Suprapubic skin (tissue), 4 donors: ENCODE measurements at regions not wholly inside any gene's neighbourhood (a gene's known extent, or its start where the extent isn't known, plus 50 kb on each side); places are given as distances from the start of the nearest gene placed in this dataset.
"Not testable (repeated sequence)": the region's sequence is repeated elsewhere in the genome, so short reads cannot be mapped to it uniquely, and the experiment has no call there.

Source experiments
- DNase-seq, 2 donors: peaks; one replicate each; pipeline ENCODE4 v3.0.0-alpha.2; 2019; ENCODE audit warnings: low spot score in 2 of 2
- H3K27ac ChIP-seq: fragments of 200-600 bp; sonication (generic); one replicate; pipeline ENCODE4 v1.5.1; 2019
- H3K27me3 ChIP-seq: fragments of 200-600 bp; sonication (generic); one replicate; pipeline ENCODE4 v1.5.1; 2019
- H3K36me3 ChIP-seq: fragments of 200-600 bp; sonication (generic); one replicate; pipeline ENCODE4 v1.5.1; 2019
- H3K4me1 ChIP-seq: fragments of 200-600 bp; sonication (generic); one replicate; pipeline ENCODE4 v1.5.1; 2019
- H3K4me3 ChIP-seq: fragments of 200-600 bp; sonication (generic); one replicate; pipeline ENCODE4 v1.5.1; 2019; ENCODE audit warnings: mild to moderate bottlenecking
- H3K9me3 ChIP-seq: fragments of 200-600 bp; sonication (generic); one replicate; pipeline ENCODE4 v1.5.1; 2019
- CTCF ChIP-seq, 2 donors: fragments of 200-600 bp in 1 of 2; fragments of 450-650 bp in 1 of 2; sonication (generic) in 1 of 2; IDR thresholded peaks; one replicate each; pipeline ENCODE4 v1.5.1; 2016 to 2019; ENCODE audit warnings: antibody characterized with exemption in 2 of 2, mild to moderate bottlenecking in 1 of 2, moderate library complexity in 1 of 2
- EP300 ChIP-seq: sonication (generic); formaldehyde crosslinking; IDR thresholded peaks from one replicate; pipeline ENCODE4 v1.6.1; 2017; ENCODE audit warnings: antibody characterized with exemption
- POLR2A ChIP-seq, 2 donors: fragments of 450-650 bp; IDR thresholded peaks; one replicate each; pipeline ENCODE4 v1.6.1; 2017; ENCODE audit warnings: antibody characterized with exemption in 2 of 2, mild to moderate bottlenecking in 2 of 2, moderate library complexity in 2 of 2
- POLR2AphosphoS5 ChIP-seq, 3 donors: sonication (generic); formaldehyde crosslinking; IDR thresholded peaks; one replicate each; pipeline ENCODE4 v1.6.1; 2017; ENCODE audit warnings: antibody characterized with exemption in 3 of 3
- WGBS: methylation state at CpG from one replicate; pipeline ENCODE4 v1.1.5; 2018; 5-methylcytosine and 5-hydroxymethylcytosine counted together

GRCh38 chr6:169109411-169110220 is 144.0 kb downstream of the THBS2 start:
- Histone ChIP-seq H3K36me3 (no peaks in the 10 kb centered on the region), H3K27me3 (no peaks in the 10 kb centered on the region), H3K4me1 (no peaks in the 10 kb centered on the region), H3K9me3 (no peaks in the 10 kb centered on the region), H3K4me3 (no peak overlapping the region), H3K27ac (no peak overlapping the region)
- DNase-seq, result no peak
- WGBS, result 82% methylated on average over 5 of the region's 5 CpGs
- TF ChIP-seq EP300 (no peak), POLR2AphosphoS5 (IDR thresholded peaks at IDR 0.05) (no peak)

GRCh38 chr6:169108753-169109152 is 144.9 kb downstream of the THBS2 start:
- H3K4me3 ChIP-seq, result no peak overlapping the region
- H3K9me3 ChIP-seq, result no peaks in the 10 kb centered on the region
- no peaks in the 10 kb centered on the region for H3K4me1 ChIP-seq
- DNase-seq, result no peak
- TF ChIP-seq POLR2AphosphoS5 (IDR thresholded peaks at IDR 0.05) (no peak), EP300 (no peak), CTCF (IDR thresholded peaks at IDR 0.05) (no peak), POLR2A (IDR thresholded peaks at IDR 0.05) (no peak)
- H3K36me3 ChIP-seq, result no peaks in the 10 kb centered on the region
- no peak overlapping the region for H3K27ac ChIP-seq
- H3K27me3 ChIP-seq, result no peaks in the 10 kb centered on the region
- WGBS, result 97% methylated on average over 5 of the region's 5 CpGs

- WGBS, result 77% methylated on average over 2 of the region's 2 CpGs
- Histone ChIP-seq H3K4me3 (no peak overlapping the region), H3K27me3 (no peaks in the 10 kb centered on the region), H3K27ac (no peak overlapping the region), H3K9me3 (no peaks in the 10 kb centered on the region), H3K36me3 (no peaks in the 10 kb centered on the region), H3K4me1 (no peaks in the 10 kb centered on the region)
- no peak for TF ChIP-seq POLR2AphosphoS5 (IDR thresholded peaks at IDR 0.05)
- TF ChIP-seq CTCF (IDR thresholded peaks at IDR 0.05), result no peak
- no peak for TF ChIP-seq EP300
- no peak for TF ChIP-seq POLR2A (IDR thresholded peaks at IDR 0.05)
- DNase-seq, result no peak
These were observed 147.5 kb downstream of the THBS2 start for GRCh38 chr6:169106176-169106575.

- no peak for TF ChIP-seq POLR2A (IDR thresholded peaks at IDR 0.05)
- TF ChIP-seq POLR2AphosphoS5 (IDR thresholded peaks at IDR 0.05), result no peak
- no peak for TF ChIP-seq EP300
- Histone ChIP-seq H3K36me3 (no peaks in the 10 kb centered on the region), H3K4me1 (no peaks in the 10 kb centered on the region), H3K4me3 (no peak overlapping the region), H3K27me3 (no peaks in the 10 kb centered on the region), H3K27ac (no peak overlapping the region), H3K9me3 (no peaks in the 10 kb centered on the region)
- no peak for DNase-seq
These were observed 151.7 kb downstream of the THBS2 start for GRCh38 chr6:169101981-169102380.

GRCh38 chr6:169101036-169101805 is 152.4 kb downstream of the THBS2 start:
- TF ChIP-seq POLR2AphosphoS5 (IDR thresholded peaks at IDR 0.05) (no peak), CTCF (IDR thresholded peaks at IDR 0.05) (no peak), EP300 (no peak), POLR2A (IDR thresholded peaks at IDR 0.05) (no peak)
- H3K27ac ChIP-seq, result no peak overlapping the region
- no peaks in the 10 kb centered on the region for H3K27me3 ChIP-seq
- no peak for DNase-seq
- H3K4me3 ChIP-seq, result no peak overlapping the region
- WGBS, result 73% methylated on average over 6 of the region's 6 CpGs
- H3K9me3 ChIP-seq, result no peaks in the 10 kb centered on the region
- no peaks in the 10 kb centered on the region for H3K36me3 ChIP-seq
- no peaks in the 10 kb centered on the region for H3K4me1 ChIP-seq

- 85% methylated on average over 5 of the region's 5 CpGs for WGBS
- no peaks in the 10 kb centered on the region for H3K27me3 ChIP-seq
- H3K36me3 ChIP-seq, result no peaks in the 10 kb centered on the region
- no peak for DNase-seq
- no peaks in the 10 kb centered on the region for H3K4me1 ChIP-seq
- TF ChIP-seq POLR2AphosphoS5 (IDR thresholded peaks at IDR 0.05) (no peak), EP300 (no peak), POLR2A (IDR thresholded peaks at IDR 0.05) (no peak), CTCF (IDR thresholded peaks at IDR 0.05) (no peak)
- H3K9me3 ChIP-seq, result no peaks in the 10 kb centered on the region
- no peak overlapping the region for H3K4me3 ChIP-seq
- no peak overlapping the region for H3K27ac ChIP-seq
These were observed 154.0 kb downstream of the THBS2 start for GRCh38 chr6:169099411-169100202.

- not testable (repeated sequence) for H3K36me3 ChIP-seq, H3K27me3 ChIP-seq, DNase-seq, H3K27ac ChIP-seq, H3K9me3 ChIP-seq, H3K4me3 ChIP-seq, H3K4me1 ChIP-seq
- WGBS, result 65% methylated on average over 2 of the region's 2 CpGs
These were observed 155.0 kb downstream of the THBS2 start for GRCh38 chr6:169098651-169099050.
